ENCODE measurements at regions not wholly inside any gene's neighbourhood (a gene's known extent, or its start where the extent isn't known, plus 50 kb on each side); places are given as distances from the start of the nearest gene placed in this dataset.

DNA sequence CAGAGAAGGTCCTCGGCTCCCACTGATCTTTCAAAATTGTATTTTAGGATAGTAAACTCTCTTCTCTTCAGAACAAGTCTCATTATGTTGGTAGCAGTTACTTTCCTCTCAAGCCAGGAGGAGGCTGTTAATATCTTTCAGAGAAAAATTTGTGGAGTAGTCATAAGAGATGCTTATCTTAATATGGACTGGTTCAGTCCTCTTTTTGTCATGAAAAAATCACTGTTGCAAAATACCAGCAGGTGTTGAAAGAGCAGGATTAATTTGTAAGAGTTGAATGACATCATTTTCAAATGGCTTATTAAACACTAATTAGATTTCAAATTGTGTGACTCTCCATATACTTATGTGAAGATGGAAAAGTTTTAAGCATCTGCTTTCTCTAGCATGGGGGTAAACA, 662.5 kb downstream of the POM121L12 start:
- Histone ChIP-seq H3K4me3 (ENCODE audit: low read depth in 2 of 2, low read length in 2 of 2) (no peak overlapping the region), H3K27me3 (ENCODE audit: control insufficient read depth, insufficient read depth, low read length) (no peaks in the 10 kb centered on the region), H3K9me3 (ENCODE audit: control insufficient read depth, insufficient read depth, low read depth, low read length) (peaks cover 3% of the 10 kb centered on the region; the same call in 1 of the 2 replicates), H3K27ac (ENCODE audit: low read length) (no peak overlapping the region), H3K4me1 (ENCODE audit: control insufficient read depth, insufficient read depth, low read length) (no peaks in the 10 kb centered on the region), H3K36me3 (ENCODE audit: control insufficient read depth, insufficient read depth, low read length) (no peaks in the 10 kb centered on the region)
- BruUV-seq (replicated peaks), result no TSS peak
- in situ Hi-C loops (cut with HindIII; ENCODE audit: low pct_unique_long_range_greater_than_20kb, low sequenced_read_pairs), result no loop called here
- DNase-seq (ENCODE audit: low read depth, low spot score) (no peak), ATAC-seq (no peak)
- CTCF ChIA-PET, result no interaction called here
- intact Hi-C loops (cut with micrococcal nuclease; ENCODE audit: unreplicated experiment), result no loop called here
- no peak for TF ChIP-seq POLR2AphosphoS5 (IDR thresholded peaks at IDR 0.05; ENCODE audit: low read depth, low read length)
- POLR2A ChIA-PET, result no interaction called here

DNA sequence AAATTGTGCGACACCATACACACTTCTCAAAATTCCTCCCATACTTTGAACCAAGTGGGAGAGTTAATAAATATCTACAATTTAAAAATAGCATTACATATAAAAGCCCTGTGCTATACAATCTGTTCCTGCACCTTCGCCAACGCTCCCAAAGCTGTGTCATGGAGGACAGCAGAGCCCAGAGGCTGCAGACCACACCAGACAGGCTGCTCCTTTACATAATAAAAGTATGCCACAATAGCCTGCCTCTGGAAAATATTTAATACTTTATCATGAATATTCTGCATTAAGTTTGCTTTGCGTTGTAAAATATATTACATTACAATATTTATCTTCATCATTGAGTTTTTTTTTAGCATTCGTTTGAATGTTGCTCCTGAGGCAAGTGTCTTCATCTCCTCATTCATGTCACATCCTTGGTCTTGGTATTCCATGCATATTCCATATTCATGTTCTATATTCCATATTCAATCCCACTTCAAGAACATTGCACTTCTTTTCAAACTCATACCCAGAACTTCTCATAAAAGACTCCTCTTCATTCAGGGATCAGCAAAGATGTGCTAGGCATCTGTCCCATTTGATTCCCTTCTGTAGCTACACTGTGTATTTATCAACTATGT, 663.9 kb downstream of the POM121L12 start:
- in situ Hi-C loops (cut with HindIII; ENCODE audit: low pct_unique_long_range_greater_than_20kb, low sequenced_read_pairs), result no loop called here
- ChIA-PET POLR2A (no interaction called here), CTCF (no interaction called here)
- H3K27ac ChIP-seq (ENCODE audit: low read length), result no peak overlapping the region
- intact Hi-C loops (cut with micrococcal nuclease; ENCODE audit: unreplicated experiment), result no loop called here
- H3K4me3 ChIP-seq (ENCODE audit: low read depth in 2 of 2, low read length in 2 of 2), result no peak overlapping the region
- TF ChIP-seq, protein P1, sequence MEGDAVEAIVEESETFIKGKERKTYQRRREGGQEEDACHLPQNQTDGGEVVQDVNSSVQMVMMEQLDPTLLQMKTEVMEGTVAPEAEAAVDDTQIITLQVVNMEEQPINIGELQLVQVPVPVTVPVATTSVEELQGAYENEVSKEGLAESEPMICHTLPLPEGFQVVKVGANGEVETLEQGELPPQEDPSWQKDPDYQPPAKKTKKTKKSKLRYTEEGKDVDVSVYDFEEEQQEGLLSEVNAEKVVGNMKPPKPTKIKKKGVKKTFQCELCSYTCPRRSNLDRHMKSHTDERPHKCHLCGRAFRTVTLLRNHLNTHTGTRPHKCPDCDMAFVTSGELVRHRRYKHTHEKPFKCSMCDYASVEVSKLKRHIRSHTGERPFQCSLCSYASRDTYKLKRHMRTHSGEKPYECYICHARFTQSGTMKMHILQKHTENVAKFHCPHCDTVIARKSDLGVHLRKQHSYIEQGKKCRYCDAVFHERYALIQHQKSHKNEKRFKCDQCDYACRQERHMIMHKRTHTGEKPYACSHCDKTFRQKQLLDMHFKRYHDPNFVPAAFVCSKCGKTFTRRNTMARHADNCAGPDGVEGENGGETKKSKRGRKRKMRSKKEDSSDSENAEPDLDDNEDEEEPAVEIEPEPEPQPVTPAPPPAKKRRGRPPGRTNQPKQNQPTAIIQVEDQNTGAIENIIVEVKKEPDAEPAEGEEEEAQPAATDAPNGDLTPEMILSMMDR (IDR thresholded peaks at IDR 0.05), result no peak
- TF ChIP-seq, protein P2, sequence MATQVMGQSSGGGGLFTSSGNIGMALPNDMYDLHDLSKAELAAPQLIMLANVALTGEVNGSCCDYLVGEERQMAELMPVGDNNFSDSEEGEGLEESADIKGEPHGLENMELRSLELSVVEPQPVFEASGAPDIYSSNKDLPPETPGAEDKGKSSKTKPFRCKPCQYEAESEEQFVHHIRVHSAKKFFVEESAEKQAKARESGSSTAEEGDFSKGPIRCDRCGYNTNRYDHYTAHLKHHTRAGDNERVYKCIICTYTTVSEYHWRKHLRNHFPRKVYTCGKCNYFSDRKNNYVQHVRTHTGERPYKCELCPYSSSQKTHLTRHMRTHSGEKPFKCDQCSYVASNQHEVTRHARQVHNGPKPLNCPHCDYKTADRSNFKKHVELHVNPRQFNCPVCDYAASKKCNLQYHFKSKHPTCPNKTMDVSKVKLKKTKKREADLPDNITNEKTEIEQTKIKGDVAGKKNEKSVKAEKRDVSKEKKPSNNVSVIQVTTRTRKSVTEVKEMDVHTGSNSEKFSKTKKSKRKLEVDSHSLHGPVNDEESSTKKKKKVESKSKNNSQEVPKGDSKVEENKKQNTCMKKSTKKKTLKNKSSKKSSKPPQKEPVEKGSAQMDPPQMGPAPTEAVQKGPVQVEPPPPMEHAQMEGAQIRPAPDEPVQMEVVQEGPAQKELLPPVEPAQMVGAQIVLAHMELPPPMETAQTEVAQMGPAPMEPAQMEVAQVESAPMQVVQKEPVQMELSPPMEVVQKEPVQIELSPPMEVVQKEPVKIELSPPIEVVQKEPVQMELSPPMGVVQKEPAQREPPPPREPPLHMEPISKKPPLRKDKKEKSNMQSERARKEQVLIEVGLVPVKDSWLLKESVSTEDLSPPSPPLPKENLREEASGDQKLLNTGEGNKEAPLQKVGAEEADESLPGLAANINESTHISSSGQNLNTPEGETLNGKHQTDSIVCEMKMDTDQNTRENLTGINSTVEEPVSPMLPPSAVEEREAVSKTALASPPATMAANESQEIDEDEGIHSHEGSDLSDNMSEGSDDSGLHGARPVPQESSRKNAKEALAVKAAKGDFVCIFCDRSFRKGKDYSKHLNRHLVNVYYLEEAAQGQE (IDR thresholded peaks at IDR 0.05; ENCODE audit: insufficient read depth in 1 of 2, low read depth in 2 of 2, low read length in 1 of 2), result no peak
- no peak for TF ChIP-seq SIN3A (IDR thresholded peaks at IDR 0.05; ENCODE audit: borderline replicate concordance, insufficient read depth, low read depth, low read length)
- no peak for TF ChIP-seq POLR2AphosphoS5 (IDR thresholded peaks at IDR 0.05; ENCODE audit: low read depth, low read length)
- no peak for TF ChIP-seq TCF7L2 (IDR thresholded peaks at IDR 0.05; ENCODE audit: low read depth, low read length)
- H3K9me3 ChIP-seq (ENCODE audit: control insufficient read depth, insufficient read depth, low read depth, low read length), result peaks cover 3% of the 10 kb centered on the region; the same call in 1 of the 2 replicates
- H3K36me3 ChIP-seq (ENCODE audit: control insufficient read depth, insufficient read depth, low read length), result no peaks in the 10 kb centered on the region
- no peak for DNase-seq (ENCODE audit: low read depth, low spot score)
- BruUV-seq (replicated peaks), result no TSS peak
- no peaks in the 10 kb centered on the region for H3K27me3 ChIP-seq (ENCODE audit: control insufficient read depth, insufficient read depth, low read length)
- H3K4me1 ChIP-seq (ENCODE audit: control insufficient read depth, insufficient read depth, low read length), result no peaks in the 10 kb centered on the region
- ATAC-seq, result no peak

DNA sequence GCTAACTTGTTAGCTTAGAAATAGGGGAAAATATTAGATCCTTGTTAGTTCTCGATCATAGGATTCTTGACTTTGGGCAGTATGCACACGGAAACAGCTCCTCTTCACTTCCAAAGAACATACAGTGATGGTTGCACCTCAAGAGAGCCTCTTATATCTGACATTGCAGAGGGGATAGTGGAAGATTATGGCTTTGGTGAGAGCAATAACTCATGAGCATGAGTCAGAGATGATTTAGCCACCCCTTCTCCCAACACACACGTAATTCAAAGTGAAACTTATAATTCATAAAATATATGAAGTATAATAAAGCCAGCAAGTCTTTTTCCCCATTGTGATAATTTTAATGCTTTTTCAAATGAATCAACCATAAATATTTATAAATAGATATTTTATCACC, 683.7 kb downstream of the POM121L12 start:
- POLR2A ChIA-PET, result no interaction called here
- no peak for DNase-seq (ENCODE audit: low read depth, low spot score)
- Histone ChIP-seq H3K27ac (ENCODE audit: low read length) (no peak overlapping the region), H3K36me3 (ENCODE audit: control insufficient read depth, insufficient read depth, low read length) (no peaks in the 10 kb centered on the region), H3K4me3 (ENCODE audit: low read depth in 2 of 2, low read length in 2 of 2) (no peak overlapping the region), H3K9me3 (ENCODE audit: control insufficient read depth, insufficient read depth, low read depth, low read length) (peaks cover 5% of the 10 kb centered on the region; the same call in 1 of the 2 replicates), H3K27me3 (ENCODE audit: control insufficient read depth, insufficient read depth, low read length) (no peaks in the 10 kb centered on the region), H3K4me1 (ENCODE audit: control insufficient read depth, insufficient read depth, low read length) (no peaks in the 10 kb centered on the region)
- BruUV-seq (replicated peaks), result no TSS peak
- TF ChIP-seq POLR2AphosphoS5 (IDR thresholded peaks at IDR 0.05; ENCODE audit: low read depth, low read length), result no peak
- ATAC-seq, result no peak
- in situ Hi-C loops (cut with HindIII; ENCODE audit: low pct_unique_long_range_greater_than_20kb, low sequenced_read_pairs), result no loop called here
- CTCF ChIA-PET, result no interaction called here
- intact Hi-C loops (cut with micrococcal nuclease; ENCODE audit: unreplicated experiment), result no loop called here
